ENCODE measurements at regions not wholly inside any gene's neighbourhood (a gene's known extent, or its start where the extent isn't known, plus 50 kb on each side); places are given as distances from the start of the nearest gene placed in this dataset.
"Not testable (repeated sequence)": the region's sequence is repeated elsewhere in the genome, so short reads cannot be mapped to it uniquely, and the experiment has no call there.

DNA sequence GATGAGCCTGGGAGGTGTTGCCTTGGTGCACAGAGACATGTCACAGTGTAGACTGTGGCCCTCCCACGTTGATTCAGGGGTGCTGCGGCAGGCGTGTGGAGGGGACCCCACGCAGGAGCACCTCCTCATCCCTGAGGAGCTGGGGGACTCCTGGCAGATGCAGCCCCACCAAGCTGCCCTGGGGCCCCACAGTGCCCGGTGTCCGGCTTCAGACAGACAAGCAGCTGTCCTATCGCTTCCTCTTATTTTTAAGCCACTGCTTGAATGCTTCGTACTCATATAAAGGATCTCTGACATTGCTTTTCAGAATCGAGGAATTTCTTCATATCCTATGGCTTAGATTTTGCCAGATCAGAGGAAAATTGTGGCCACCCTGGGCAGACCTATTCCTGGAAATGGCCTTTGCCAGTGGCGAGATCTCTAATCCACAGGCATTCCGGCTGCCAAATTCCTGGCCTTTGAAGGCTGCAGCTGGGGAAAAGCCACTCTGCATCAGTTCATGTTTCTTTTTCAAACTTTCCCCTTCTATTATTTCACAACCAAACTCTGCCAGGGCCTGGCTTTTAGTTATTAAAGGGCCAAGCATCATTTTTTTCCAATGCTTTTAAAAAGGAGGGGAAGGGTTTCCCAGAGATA, 337.0 kb downstream of the THBS2 start:
- H3K27me3 ChIP-seq (ENCODE audit: insufficient read depth, low read length): no peaks in the 10 kb centered on the region

DNA sequence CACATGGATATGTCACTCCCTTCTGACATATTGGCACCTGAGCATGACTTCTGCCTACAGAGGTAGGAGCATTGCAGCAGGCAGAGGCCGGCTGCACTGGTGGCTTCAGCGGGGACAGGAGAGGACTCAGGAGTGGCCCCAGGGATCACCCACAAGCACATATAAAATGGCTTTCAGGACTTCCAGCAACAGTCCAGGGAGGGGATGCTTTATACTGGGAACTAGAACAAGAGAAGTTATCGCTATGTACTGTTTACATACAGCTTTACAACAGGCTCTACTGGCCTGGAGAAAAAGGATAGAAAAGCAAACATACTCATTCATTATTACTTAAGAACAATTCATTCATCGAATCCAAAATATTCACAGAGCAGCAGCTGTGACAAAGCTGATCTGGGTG, 337.8 kb downstream of the THBS2 start:
- Histone ChIP-seq H3K4me1 (ENCODE audit: insufficient read depth, low read length) (no peaks in the 10 kb centered on the region), H3K9me3 (ENCODE audit: insufficient read depth, low read depth, low read length) (no peaks in the 10 kb centered on the region), H3K4me3 (ENCODE audit: low read length) (no peak overlapping the region), H3K27me3 (ENCODE audit: insufficient read depth, low read length) (no peaks in the 10 kb centered on the region), H3K9ac (ENCODE audit: low read depth, low read length) (no peak overlapping the region), H3K27ac (ENCODE audit: low read depth, low read length) (no peak overlapping the region), H3K36me3 (ENCODE audit: insufficient read depth, low read length) (no peaks in the 10 kb centered on the region)
- WGBS: 95% methylated on average over 3 of the region's 4 CpGs

More for the DNA sequence above, 337.0 kb downstream of the THBS2 start:
- no peak overlapping the region for H3K4me3 ChIP-seq (ENCODE audit: low read length)
- H3K27ac ChIP-seq (ENCODE audit: low read depth, low read length): no peak overlapping the region
- 77% methylated on average over 11 of the region's 11 CpGs for WGBS
- no peaks in the 10 kb centered on the region for H3K9me3 ChIP-seq (ENCODE audit: insufficient read depth, low read depth, low read length)
- H3K9ac ChIP-seq (ENCODE audit: low read depth, low read length): no peak overlapping the region
- no peaks in the 10 kb centered on the region for H3K4me1 ChIP-seq (ENCODE audit: insufficient read depth, low read length)
- H3K36me3 ChIP-seq (ENCODE audit: insufficient read depth, low read length): no peaks in the 10 kb centered on the region

DNA sequence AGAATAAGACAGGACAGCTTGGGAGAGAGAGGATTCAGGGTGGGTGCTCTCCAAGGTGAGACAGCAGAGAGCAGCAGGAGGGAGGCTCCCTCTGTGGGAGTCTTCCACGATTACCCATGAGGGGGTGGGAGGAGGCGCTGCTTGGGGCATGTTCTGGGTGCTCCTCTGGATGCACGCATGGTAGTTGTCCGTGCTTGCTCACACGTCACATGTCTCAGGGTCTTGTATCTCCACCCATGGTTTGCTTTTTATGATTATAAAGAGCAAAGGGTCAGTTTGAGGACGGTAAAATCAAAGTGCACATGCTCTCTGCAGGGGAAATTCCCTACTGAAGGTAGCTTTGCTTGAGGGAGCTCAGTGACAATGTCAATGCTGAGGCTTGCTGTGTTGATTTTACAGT, 338.4 kb downstream of the THBS2 start:
- WGBS: 89% methylated on average over 6 of the region's 6 CpGs
- H3K27me3 ChIP-seq (ENCODE audit: insufficient read depth, low read length): no peaks in the 10 kb centered on the region
- no peak overlapping the region for H3K9ac ChIP-seq (ENCODE audit: low read depth, low read length)
- H3K9me3 ChIP-seq (ENCODE audit: insufficient read depth, low read depth, low read length): 0 out of 2 replicates have a peak, but pooled peaks cover 2% of the 10 kb centered on the region
- no peak overlapping the region for H3K4me3 ChIP-seq (ENCODE audit: low read length)
- H3K27ac ChIP-seq (ENCODE audit: low read depth, low read length): no peak overlapping the region
- H3K4me1 ChIP-seq (ENCODE audit: insufficient read depth, low read length): no peaks in the 10 kb centered on the region
- H3K36me3 ChIP-seq (ENCODE audit: insufficient read depth, low read length): no peaks in the 10 kb centered on the region

DNA sequence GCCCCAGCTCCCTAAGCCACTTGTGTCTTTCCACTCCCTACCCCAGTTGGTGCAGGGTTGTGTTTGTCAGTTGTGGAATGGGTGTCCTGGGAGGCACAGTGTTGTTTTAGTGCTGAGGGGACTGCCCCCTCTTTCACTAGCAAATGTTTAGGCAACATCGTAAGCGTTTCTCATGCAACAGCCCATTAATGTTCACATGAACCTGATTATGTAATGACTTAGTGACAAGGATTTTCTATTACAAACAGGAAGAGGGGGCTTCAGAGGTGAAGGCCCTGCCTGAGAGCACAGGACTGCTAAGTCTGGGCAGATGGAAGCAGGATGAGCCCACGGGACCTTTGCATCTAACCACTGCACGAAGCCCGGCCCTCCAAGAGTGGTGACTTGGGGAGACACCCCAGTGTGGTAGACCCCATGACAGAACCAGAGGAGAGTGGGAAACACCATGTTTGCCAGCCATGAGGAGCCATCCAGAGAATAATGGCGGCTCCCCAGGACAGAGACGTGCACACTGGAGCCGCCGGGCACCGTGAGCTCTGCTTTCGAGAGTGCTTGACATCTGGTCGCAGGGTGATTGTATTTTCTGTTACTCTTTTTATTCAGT, 339.7 kb downstream of the THBS2 start:
- no peak overlapping the region for H3K9ac ChIP-seq (ENCODE audit: low read depth, low read length)
- H3K27me3 ChIP-seq (ENCODE audit: insufficient read depth, low read length): no peaks in the 10 kb centered on the region
- whole genome bisulfite sequencing: 96% methylated on average over 12 of the region's 12 CpGs
- no peak overlapping the region for H3K4me3 ChIP-seq (ENCODE audit: low read length)
- 0 out of 2 replicates have a peak, but pooled peaks cover 10% of the 10 kb centered on the region for H3K9me3 ChIP-seq (ENCODE audit: insufficient read depth, low read depth, low read length)
- H3K4me1 ChIP-seq (ENCODE audit: insufficient read depth, low read length): no peaks in the 10 kb centered on the region
- no peak overlapping the region for H3K27ac ChIP-seq (ENCODE audit: low read depth, low read length)
- H3K36me3 ChIP-seq (ENCODE audit: insufficient read depth, low read length): no peaks in the 10 kb centered on the region

DNA sequence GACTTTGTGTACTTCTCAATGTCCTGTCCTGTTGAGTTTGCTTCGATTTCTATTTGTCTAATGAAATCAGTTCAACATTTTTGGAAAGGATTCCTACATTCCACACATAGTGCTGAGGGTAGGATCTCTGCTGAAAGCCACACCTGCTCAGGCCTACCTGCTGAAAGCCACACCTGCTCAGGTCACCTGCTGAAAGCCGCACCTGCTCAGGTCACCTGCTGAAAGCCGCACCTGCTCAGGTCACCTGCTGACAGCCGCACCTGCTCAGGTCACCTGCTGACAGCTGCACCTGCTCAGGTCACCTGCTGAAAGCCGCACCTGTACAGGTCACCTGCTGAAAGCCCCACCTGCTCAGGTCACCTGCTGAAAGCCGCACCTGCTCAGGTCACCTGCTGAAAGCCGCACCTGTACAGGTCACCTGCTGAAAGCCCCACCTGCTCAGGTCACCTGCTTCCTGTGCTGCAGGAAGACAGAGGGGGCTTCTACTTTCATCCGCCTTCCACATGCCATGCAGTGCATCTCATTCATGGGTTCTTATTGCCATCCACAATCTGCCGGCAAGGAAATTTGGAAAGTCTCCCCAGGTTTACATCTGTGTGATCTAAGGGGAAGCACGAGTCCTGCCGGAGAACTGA, 340.3 kb downstream of the THBS2 start:
- not testable (repeated sequence) for H3K4me3 ChIP-seq (ENCODE audit: low read length); H3K9ac ChIP-seq (ENCODE audit: low read depth, low read length); H3K27ac ChIP-seq (ENCODE audit: low read depth, low read length); H3K36me3 ChIP-seq (ENCODE audit: insufficient read depth, low read length); H3K4me1 ChIP-seq (ENCODE audit: insufficient read depth, low read length); H3K27me3 ChIP-seq (ENCODE audit: insufficient read depth, low read length); H3K9me3 ChIP-seq (ENCODE audit: insufficient read depth, low read depth, low read length)
- 81% methylated on average over 11 of the region's 11 CpGs for WGBS

DNA sequence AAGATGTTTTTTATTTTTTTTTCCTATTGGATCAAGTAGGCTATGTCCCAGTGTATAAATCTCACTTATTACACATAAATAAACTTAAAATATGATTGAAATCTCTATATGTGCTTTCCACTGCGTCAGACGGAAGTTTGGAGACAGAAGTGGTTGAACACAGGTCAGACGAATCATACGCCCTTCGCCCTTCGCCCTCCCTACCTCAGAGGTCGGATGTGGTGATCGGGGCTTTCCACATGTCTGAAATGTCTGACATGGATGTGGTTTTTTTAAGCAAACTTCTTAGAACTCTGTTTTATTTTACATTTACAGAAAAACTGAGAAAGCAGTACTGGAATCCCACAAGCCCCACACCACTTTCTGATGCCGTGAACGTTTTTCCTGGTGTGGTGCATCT, 344.4 kb downstream of the THBS2 start:
- 93% methylated on average over 10 of the region's 10 CpGs for WGBS
- H3K9me3 ChIP-seq (ENCODE audit: insufficient read depth, low read depth, low read length): 0 out of 2 replicates have a peak, but pooled peaks cover 10% of the 10 kb centered on the region
- H3K27me3 ChIP-seq (ENCODE audit: insufficient read depth, low read length): no peaks in the 10 kb centered on the region
- no peak overlapping the region for H3K4me3 ChIP-seq (ENCODE audit: low read length)
- no peaks in the 10 kb centered on the region for H3K36me3 ChIP-seq (ENCODE audit: insufficient read depth, low read length)
- H3K4me1 ChIP-seq (ENCODE audit: insufficient read depth, low read length): peaks cover 13% of the 10 kb centered on the region; the same call in 1 of the 2 replicates
- H3K9ac ChIP-seq (ENCODE audit: low read depth, low read length): no peak overlapping the region
- no peak overlapping the region for H3K27ac ChIP-seq (ENCODE audit: low read depth, low read length)

DNA sequence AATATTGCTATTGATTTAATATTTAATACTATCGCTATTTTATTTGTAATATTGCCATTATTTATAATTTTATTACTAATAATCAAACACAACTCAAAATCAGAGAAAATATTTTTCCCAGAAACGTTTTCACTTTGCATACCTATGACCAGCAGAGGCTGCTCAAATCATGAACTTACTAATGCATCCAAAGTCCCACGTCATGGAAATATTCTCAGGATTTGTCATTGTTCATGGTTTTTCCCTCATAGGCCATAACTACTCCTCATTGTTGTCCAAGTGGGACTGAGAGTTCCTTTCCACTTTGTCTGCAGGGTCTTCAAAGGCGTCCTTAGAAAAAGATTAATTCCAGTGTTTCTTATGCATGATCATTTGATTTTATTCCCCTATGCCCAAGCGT, 344.8 kb downstream of the THBS2 start:
- 0 out of 2 replicates have a peak, but pooled peaks cover 10% of the 10 kb centered on the region for H3K9me3 ChIP-seq (ENCODE audit: insufficient read depth, low read depth, low read length)
- no peaks in the 10 kb centered on the region for H3K27me3 ChIP-seq (ENCODE audit: insufficient read depth, low read length)
- H3K9ac ChIP-seq (ENCODE audit: low read depth, low read length): no peak overlapping the region
- peaks cover 13% of the 10 kb centered on the region; the same call in 1 of the 2 replicates for H3K4me1 ChIP-seq (ENCODE audit: insufficient read depth, low read length)
- no peaks in the 10 kb centered on the region for H3K36me3 ChIP-seq (ENCODE audit: insufficient read depth, low read length)
- WGBS: 95% methylated on average over 3 of the region's 5 CpGs
- H3K27ac ChIP-seq (ENCODE audit: low read depth, low read length): no peak overlapping the region
- H3K4me3 ChIP-seq (ENCODE audit: low read length): no peak overlapping the region

DNA sequence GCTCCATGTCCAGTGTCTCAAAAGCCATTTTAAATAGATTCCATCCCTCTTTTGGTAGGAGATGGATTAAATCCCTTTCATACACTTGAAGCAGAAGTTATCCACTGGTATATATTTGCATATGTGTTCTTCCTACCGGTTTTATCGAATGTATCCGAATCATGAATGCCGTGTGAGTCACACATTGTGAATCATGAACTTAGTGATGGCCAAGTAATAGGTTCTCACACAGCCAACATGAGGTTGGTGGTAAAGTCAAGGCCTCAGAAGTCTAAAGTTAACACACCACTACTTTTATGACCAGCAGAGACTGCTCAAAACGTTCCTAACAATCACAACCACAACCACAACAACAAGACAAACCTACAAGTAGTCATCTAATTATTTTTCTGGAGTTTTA, 345.5 kb downstream of the THBS2 start:
- Histone ChIP-seq H3K27me3 (ENCODE audit: insufficient read depth, low read length) (no peaks in the 10 kb centered on the region), H3K27ac (ENCODE audit: low read depth, low read length) (no peak overlapping the region), H3K9me3 (ENCODE audit: insufficient read depth, low read depth, low read length) (0 out of 2 replicates have a peak, but pooled peaks cover 10% of the 10 kb centered on the region), H3K36me3 (ENCODE audit: insufficient read depth, low read length) (no peaks in the 10 kb centered on the region), H3K9ac (ENCODE audit: low read depth, low read length) (no peak overlapping the region), H3K4me3 (ENCODE audit: low read length) (no peak overlapping the region), H3K4me1 (ENCODE audit: insufficient read depth, low read length) (peaks cover 13% of the 10 kb centered on the region; the same call in 1 of the 2 replicates)
- 95% methylated on average over 5 of the region's 5 CpGs for WGBS

DNA sequence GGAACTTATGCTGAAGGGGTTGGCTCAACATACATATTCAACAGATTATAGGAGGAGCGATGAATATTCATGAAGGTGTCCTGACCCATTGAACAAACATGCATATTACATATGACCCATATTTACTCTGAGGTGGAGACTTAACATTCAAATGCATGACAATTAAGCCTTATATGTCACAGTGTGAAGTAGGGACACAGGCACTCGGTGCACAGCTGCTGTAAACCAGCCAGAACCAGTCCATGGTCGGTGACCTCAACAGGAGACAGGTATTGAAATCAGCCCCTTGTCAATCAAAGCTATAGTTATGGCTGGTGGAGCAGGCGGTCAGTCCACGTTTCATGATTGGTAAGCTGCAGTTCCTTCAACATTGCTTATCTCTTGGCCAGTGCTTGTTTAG, 347.3 kb downstream of the THBS2 start:
- H3K27me3 ChIP-seq (ENCODE audit: insufficient read depth, low read length): no peaks in the 10 kb centered on the region
- H3K9ac ChIP-seq (ENCODE audit: low read depth, low read length): no peak overlapping the region
- H3K4me3 ChIP-seq (ENCODE audit: low read length): no peak overlapping the region
- peaks cover 13% of the 10 kb centered on the region; the same call in 1 of the 2 replicates for H3K4me1 ChIP-seq (ENCODE audit: insufficient read depth, low read length)
- H3K9me3 ChIP-seq (ENCODE audit: insufficient read depth, low read depth, low read length): 0 out of 2 replicates have a peak, but pooled peaks cover 10% of the 10 kb centered on the region
- 78% methylated on average over 5 of the region's 5 CpGs for WGBS
- H3K36me3 ChIP-seq (ENCODE audit: insufficient read depth, low read length): no peaks in the 10 kb centered on the region
- H3K27ac ChIP-seq (ENCODE audit: low read depth, low read length): no peak overlapping the region

DNA sequence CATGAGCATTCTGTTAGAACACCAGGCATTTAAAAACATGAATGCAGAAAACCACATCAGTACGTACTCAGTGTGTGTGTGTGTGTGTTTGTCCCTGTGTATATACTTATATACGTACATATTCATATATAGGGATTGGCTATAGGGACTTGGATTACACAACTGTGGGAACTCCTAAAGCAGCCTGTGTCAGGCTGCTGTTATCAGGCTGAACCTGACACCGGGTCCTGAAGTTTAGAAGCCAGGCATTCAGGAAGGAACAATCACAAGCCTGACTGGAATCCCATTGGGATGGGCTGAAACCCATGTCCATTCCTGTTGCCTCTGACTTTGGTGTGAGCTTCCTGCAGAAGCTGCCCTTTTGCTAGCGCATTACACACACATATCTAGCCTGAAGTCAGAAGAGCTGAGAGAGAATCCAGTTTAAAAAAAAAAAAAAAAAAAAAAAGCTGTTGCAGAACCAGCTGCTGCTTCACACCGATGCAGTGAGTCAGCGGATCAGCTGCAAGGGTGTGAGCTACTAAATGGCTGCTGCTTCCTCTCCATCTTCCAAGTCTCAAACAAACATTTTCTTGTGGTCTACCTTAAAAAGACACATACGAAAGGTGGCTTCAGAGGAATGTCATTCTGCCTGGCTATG, 348.1 kb downstream of the THBS2 start:
- WGBS: 84% methylated on average over 5 of the region's 7 CpGs
- 0 out of 2 replicates have a peak, but pooled peaks cover 10% of the 10 kb centered on the region for H3K9me3 ChIP-seq (ENCODE audit: insufficient read depth, low read depth, low read length)

More for the DNA sequence above, 348.1 kb downstream of the THBS2 start:
- Histone ChIP-seq H3K9ac (ENCODE audit: low read depth, low read length) (no peak overlapping the region), H3K36me3 (ENCODE audit: insufficient read depth, low read length) (no peaks in the 10 kb centered on the region), H3K4me1 (ENCODE audit: insufficient read depth, low read length) (peaks cover 13% of the 10 kb centered on the region; the same call in 1 of the 2 replicates), H3K4me3 (ENCODE audit: low read length) (no peak overlapping the region), H3K27ac (ENCODE audit: low read depth, low read length) (no peak overlapping the region), H3K27me3 (ENCODE audit: insufficient read depth, low read length) (no peaks in the 10 kb centered on the region)

Measured in HUES64 (cell line).